ENCODE measurements at regions not wholly inside any gene's neighbourhood (a gene's known extent, or its start where the extent isn't known, plus 50 kb on each side); places are given as distances from the start of the nearest gene placed in this dataset.

DNA sequence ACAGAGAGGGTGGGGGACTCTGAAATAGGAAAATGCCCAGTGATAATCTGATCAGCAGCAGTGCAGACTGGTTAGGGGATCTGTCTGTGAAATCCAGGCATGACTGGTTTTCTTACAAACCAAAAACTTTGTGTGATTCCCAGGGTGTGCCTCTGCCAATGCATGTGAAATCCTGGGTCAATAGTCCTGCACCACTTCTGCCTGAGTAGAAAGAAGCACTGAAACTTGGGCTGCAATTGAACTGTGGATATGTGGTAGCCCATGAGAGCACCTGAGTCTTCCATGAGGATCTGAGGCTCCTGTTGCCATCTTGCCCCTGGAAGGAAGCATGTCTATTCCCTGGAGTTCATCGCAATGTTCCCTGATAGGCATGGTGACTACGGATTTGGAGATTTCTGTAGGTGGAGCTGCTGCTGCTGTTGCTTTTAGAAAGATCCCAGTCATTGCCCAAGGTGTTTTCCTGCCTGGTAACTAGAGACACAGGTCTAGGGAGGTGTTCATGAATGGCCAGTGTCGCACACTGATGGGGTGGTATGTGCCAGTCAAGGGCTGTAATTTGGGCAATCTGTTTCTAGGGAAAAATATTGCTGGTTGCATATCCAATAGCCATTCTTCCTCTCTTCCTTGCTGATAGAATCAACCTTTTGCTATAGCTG is 146.7 kb downstream of the CARTPT start:
- no peak for DNase-seq (ENCODE audit: low spot score)

DNA sequence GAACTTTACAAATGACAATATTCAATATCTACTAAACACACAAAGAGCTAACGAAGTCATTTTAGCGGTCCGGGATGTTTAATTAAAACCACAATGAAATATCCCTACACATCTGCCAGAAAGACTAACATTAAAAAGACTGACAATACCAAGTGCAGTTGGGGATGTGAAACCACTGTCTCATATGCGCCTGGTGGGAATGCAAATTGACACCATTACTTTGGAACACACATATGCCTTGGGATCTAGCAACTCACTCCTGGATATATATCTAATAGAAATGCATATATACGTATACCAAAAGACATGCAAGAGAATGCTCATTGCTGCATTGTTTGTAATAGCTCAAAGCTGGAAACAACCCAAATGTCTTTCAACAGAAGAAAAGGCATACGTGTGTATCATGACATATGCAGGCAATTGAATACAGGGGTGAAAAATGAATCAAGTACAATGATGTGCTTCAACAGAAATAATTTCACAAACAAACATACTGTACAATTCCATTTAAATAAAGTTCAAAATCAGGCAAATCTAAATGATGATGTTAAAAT is 153.3 kb downstream of the CARTPT start:
- no peak for DNase-seq (ENCODE audit: low spot score)

DNA sequence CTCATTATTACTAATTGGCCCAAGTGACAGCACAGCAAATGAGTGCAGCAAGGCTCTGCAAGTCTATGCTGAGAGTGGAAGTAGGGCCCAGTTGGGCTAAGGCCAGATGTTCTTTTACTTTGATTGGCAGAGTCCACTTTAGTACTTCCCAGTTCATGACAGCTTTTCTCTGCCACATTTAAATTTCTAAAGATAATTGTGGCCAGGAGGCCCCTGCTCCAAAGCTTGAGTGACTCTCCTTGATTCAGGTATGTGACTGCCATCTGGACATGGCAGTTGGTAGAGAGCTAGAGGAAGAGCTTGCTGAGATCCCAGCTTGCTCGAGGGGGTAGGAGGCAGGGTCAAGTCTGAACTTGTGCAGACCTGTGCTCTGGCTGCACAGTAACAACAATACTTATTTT is 154.1 kb downstream of the CARTPT start:
- DNase-seq (ENCODE audit: low spot score) = no peak

DNA sequence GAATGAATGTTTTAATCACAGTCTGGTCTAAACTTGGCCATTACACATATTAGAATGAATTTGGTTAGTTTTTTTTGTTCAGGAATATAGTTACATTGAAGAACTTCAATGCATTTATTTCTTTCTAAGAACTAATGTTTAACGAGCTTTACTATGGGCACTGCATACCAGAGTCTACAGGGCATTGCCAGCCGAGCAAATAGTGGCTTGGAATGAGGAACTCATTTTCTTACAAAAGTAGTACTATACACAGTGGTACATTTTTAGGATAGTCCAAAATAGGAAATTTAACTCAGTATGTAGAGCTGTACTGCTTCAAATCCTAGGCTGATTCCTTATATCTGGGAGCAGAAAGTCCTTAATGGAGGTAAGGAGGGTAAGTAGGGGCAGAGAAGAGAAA is 155.4 kb downstream of the CARTPT start:
- no peak for DNase-seq (ENCODE audit: low spot score)

DNA sequence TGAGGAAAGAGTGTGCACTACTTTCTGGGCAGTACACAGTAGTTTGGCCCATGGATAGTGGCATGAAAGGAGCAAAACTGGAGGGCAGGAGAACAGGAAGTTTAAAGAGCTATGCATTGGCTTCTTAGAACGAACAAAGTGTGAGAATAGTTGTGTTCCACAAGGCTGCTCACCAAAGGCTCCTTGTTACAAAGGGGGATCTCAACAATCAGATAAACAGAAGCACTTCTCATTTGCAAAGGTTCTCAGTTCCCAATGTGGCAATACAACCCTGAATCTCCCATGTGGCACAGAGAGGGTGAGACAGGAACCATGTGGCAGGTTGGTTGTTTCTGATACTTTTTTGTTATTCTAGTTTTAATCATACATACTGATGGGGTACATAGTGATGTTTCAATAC is 158.4 kb downstream of the CARTPT start:
- no peak for DNase-seq (ENCODE audit: low spot score)

DNA sequence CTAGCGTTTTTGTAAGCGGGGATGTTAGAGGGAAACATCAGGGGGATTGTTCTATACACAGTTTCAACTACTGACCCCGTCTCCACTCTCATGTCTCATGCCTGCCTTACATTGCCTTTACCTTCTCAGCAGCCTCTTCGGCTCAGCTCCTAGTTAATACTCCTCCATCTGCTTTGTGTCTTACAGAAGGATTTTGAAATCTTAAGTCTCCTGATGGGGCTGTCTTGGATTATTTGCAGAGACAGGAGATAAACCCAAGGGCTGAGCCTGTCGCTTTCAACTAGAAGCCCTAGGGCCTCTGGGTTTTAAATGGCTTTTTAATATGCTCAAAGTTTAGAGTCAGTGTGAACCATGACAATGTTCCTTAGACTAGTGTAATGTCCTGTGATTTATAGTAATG is 161.5 kb downstream of the CARTPT start:
- no peak for DNase-seq (ENCODE audit: low spot score)

DNA sequence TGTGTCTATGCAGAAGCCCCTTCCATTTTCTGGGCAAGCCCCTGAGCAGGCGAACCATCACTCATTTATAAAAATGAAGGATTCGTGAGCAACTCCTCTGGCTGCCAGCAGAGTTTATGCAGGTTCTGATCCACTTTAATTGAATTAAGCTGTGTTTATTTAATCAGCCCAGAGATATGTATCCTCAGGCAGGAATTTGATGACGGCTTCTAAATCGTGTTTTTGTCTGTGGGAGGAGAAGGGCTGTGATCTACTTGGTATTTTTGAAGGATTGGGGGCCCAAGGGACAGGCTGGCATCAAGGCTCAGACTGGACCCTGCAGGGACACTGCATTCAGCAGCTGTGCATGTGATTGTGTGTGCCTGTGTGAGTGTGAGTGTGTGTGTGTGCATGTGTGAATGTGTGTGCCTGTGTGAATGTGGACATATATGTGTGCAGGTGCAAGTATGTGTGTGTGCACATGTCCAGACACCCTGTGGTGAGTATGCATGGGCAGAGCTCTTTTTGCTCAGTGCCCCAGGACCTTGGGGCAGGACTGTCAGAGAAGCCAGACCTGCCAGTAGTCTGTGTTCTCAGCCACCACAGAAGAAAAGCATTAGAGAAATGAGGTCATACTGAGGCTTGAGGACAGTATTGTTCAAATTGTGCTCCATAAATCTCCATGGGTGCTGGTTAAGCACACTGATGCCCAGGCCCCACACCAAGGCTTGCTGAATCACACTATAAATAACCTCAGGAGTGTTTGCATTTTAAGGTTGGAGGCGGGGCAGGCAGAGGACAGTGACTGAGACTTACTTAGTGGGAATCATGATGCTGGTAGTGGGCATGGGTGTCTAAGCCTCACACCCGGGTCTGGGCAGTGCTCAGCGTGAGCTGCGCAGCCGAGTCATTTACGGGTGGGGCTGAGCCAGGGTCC is 164.0 kb downstream of the CARTPT start:
- DNase-seq (ENCODE audit: low spot score) = no peak

DNA sequence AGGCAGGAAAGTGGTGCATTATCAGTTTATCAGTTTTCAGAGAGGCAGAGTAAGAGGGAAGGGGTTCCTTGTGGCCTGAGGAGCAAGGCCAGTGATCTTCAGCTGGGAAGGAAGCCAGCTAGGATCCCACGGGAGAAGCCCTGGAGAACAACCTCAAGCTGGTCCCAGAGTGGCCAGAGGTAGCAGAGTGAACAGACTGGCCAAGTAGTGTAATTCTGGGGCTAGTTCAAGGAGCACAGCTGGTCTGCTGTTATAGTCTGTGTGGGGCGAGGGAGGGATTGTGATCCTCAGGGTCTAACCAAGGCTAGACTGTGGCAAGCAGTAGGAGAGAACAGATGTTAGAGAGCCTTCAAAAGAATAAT is 164.6 kb downstream of the CARTPT start:
- DNase-seq (ENCODE audit: low spot score) = no peak

DNA sequence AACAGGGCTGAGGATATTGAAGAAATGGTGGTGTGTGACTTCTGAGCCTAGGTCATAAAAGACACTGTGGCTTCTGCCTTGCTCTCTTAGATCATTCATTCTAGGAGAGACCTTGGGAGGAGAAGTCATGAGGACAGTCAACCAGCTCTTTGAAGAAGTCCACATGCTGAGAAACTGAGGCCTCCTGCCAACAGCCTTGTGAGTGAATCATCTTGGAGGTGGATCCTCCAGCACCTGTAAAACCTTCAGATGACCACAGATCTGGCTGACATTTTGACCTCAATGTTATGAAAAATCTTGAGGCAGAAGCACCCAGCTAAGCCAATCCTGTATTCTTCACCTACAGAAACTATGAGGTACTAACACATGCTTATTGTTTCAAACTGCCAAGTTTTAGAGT is 165.9 kb downstream of the CARTPT start:
- DNase-seq (ENCODE audit: low spot score) = no peak

DNA sequence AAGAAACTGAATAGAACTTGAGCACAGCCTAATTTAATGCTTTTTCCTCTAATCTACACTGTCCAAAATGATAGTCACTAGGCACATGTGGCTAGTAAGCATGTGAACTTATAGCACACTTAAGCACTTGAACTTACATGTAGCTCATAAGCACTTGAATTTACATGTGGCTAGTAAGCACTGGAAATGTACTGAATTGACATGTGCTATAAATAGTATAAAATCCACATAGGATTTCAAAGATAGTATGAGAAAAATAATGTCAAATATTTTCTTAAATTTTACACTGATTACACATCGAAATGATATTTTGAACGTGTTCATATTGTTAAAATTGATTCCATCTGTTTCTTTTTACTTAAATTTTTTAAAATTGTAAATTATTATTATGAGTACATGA is 167.3 kb downstream of the CARTPT start:
- DNase-seq (ENCODE audit: low spot score) = no peak

DNA sequence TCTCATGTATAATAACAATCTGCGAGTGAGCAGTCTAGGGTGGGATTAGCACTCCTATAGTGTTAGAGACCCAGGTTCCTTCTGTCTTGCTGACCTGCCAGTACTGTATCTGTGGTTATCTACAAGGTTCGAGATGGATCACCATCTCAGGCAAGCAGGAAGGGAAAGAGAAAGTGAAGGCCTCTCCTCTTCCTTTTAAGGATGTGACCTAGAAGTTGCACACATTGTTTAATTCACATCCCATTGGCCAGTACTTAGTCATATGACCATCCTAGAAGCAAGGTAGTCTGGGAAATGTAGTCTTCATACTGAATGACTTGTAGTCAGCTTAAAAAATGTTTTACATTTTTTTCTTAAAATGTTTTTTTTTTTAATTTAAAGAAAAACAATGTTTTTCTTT is 168.6 kb downstream of the CARTPT start:
- peak; percentile 70 for DNase-seq (ENCODE audit: low spot score)

DNA sequence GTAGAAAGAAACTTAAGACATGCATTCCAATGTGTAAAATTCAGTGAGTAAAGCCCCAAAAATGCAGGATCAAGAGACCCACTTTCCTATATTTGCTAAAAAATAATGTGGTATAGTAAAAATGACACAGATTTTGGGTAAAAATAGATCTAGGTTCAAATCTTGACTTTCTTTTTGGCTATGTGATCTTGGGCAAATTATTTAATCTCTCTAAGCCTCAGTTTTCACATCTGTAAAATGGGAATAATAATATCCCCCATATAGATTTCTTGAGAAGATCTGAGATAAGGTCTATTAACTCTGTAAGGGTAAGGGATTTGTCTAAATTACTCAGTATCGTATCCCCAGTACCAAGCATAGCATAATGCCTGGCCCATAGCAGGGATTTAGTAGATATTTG is 172.3 kb downstream of the CARTPT start:
- DNase-seq (ENCODE audit: low spot score) = no peak

DNA sequence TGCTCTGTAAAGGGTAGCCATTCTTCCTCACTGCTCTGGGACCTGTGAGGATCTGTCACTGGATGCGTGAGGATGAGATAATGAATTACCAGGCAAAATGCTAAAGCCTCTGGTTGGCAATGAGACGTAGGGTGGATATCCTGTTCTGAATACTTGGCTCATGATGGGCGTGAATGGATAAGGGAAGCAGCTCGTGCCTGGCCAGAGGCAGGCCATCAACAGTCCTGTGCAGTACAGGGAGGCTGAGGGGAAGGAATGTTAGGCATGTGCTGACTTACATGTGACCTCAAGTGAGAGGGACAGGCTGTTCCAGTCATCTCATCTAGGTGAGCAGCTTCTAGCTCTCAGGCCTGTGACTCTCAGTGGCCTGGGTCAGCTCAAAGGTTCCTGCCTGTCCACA is 172.8 kb downstream of the CARTPT start:
- peak; percentile 30 for DNase-seq (ENCODE audit: low spot score)

DNA sequence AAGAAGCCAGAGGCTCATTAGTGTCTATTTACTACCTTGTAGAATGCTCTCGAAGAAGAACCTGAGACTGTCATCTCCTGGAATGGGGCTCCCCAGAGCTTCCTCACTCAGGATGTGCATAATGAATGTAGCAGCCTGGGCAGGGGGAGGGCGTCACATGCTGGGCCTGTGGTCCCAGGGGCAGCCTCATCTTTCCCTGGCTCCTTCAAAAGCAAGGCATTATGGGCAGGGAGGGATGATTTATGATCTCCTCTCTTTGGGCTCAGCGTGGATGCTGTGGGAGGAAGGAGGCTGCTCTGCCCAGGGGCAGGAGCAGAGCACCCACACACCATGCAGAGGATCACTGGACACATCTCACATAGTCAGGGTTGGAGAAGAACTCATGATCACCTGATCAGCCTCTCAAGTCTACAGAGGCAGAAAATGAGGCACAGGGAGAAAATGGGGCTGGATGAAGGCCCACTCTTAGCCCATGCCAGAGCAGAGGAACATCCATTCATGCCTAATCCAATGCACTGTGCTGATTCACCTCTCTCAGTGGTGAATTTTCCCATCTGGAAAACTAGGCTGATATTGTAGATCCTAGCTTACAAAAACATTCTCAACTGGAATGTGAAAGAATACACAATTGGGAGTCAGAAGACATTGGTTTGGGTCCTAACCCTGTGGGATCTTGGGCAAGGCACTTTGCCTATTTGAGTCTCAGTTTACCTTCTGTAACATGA is 173.7 kb downstream of the CARTPT start:
- no peak for DNase-seq (ENCODE audit: low spot score)

DNA sequence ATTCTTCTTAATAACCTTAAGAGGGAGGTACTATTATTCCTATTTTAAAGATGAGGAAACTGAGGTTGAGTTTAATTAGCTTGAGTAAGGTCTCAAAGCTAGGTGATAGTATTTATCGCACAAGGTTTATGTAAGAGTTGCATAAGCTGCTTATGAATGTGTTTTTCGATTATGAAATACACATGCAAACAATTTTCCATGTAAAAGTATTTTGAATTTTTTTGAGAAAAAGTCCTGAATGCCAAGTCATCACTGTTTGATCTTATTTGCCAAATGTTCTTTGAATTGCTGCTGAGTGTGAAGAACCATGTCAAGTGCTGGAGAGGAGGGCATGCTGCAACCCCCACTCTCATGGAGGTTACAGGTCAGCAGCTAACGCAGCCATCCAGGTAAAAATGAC is 174.4 kb downstream of the CARTPT start:
- no peak for DNase-seq (ENCODE audit: low spot score)

DNA sequence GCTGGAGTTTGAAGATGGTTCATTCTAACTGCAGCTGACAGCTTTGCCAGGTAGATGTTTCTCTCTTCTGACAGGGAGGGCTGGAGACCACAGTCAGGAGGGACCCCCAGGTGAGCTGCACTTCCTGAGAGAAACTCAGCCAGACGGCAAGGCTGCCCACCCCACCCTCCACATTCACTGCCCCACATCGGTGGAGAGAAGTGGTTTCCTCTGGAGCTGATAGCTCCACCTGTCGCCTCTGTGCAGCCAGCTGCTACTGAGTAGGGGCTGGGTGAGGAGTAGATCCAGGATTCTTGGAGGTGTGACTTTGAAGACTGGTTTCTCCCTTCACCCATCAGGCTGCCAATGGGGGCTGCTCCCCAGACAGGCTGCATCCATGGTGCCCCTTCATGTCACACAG is 175.0 kb downstream of the CARTPT start:
- no peak for DNase-seq (ENCODE audit: low spot score)

DNA sequence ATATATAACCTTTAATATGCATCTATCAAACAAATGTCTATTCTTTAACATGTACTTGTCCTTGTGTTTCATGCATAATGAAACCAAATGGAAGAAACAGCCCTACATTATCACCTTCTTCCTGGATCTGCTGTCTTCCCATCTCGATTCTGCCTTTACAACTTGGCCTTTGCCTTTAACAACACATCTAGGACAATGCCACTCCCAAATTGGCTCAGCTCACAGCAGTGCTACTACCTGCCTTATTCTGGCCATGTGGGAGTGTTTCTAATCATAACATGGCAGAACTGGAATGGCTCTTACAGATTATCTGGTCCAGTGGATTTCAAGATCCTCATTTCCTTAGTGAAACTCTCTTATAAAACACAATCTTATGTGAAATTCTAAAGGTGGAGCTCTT is 176.5 kb downstream of the CARTPT start:
- DNase-seq (ENCODE audit: low spot score) = no peak

DNA sequence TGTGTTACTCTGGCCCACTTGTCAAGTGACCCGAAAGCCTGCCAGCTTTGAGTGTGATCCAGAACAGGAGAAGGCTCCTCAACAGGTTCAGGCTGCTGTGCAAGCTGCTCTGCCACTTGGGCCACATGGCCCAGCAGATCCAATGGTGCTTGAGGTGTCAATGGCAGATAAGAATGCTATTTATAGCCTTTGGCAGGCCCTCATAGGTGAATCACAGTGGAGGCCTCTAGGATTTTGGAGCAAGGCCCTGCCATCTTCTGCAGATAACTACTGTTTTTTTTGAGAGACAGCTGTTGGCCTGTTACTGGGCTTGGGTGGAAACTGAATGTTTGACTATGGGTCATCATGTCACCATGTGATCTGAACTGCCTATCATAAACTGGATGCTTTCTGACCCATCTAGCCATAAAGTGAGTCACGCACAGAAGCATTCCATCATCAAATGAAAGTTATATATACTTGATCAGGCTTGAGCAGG is 180.8 kb downstream of the CARTPT start:
- peak; percentile 43 for DNase-seq (ENCODE audit: low spot score)

DNA sequence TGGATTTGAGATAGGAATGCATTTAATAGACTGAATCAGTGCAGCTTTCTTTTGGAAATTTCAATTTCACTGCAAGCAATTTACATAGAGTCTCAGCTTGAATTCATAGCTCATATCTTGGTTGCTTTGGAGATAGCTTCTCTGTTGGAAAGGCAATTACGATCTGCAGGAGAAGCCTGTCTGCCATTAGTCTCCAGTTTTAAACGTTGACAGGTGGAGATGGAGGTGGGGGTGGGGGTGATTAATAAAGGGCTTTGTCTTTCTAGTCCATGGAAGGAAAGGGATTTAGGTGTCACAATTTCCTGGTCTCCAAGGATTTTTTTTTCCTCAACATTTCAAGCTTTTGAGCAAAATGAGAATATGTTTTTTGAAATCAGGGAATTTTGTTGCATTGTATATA is 184.7 kb downstream of the CARTPT start:
- no peak for DNase-seq (ENCODE audit: low spot score)

DNA sequence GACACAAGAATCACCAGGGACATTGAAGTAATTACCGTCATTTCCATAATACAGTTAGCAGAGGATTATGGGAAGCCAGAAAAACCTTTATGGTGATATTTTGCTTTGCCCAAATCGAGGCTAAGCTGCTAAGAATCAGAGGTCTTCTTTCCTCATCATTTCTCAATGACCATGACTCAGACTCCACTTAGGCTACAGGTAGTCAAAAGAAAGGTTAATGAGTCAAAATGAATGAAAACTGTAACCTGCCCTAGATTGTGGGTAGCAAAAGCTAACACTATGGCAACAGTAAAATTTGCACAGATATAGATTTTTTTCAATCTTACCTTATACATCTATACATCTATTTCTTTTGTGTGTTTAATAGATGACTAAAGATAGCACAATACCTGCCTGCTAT is 185.8 kb downstream of the CARTPT start:
- DNase-seq (ENCODE audit: low spot score) = no peak

DNA sequence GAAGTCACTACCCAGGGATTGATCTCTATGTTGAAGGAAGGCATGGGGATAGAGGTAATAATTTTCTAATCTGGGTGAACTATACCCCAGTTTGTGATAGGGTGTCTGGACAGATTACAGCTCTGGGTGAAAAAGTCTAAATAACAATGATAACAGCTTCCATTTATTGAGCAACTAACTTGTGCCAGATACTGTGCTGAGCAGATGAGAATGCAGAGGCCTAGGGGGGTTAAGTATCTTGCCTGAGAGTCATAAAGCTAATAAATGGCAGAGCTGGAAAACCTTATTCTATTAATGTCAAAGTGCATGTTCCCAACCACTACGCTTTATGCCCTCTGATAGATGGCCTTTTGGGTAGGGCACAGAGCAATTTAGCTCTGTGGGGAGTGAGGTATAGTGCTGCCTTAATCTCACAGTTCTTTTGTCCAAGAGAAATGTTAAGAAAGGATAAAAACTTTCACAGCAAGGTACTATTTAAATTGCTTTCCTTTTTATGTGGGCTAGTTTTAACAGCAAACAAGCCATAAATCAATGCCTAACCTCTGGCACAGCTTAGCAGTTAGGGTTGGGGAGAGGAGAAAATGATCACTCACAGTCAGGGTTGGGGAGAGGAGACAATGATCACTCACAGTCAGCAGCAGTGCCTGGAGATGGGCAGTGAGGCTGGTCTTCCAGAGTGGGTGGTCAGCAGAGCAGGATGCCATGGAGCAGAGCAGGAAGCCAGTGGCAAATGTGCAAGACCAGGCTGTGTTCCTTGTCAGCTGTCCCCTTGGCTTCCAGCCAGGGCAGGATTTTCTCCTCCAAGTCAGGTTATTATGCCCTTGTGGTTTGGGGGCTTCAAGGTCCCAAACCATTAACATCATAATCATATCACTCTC is 187.0 kb downstream of the CARTPT start:
- DNase-seq (ENCODE audit: low spot score) = peak; percentile 6

All from SW480 (cell line).